ENCODE measurements at regions not wholly inside any gene's neighbourhood (a gene's known extent, or its start where the extent isn't known, plus 50 kb on each side); places are given as distances from the start of the nearest gene placed in this dataset.

DNA sequence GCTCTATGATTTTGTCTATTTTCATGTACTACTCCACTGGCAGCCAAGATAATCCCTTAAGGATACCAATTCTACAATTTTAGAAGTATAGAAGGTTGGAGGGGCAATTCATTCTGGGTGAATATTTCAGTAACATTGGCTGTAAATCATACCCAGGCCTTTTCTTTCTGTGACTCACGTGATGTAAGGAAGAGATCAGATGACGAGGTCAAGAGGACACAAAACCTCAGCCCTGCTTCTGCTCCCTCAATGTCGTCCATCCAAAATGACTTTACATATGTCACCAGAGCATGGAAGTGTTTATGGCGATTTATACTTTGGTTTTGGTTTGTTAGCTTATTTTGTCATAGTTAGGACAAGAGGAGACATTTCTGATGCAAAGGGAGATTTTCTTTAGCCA lies 70.7 kb upstream of the SLC4A4 start:
- Histone ChIP-seq H3K27ac (no peak overlapping the region), H3K4me1 (peaks cover 0 to 36% (median 14%) of the 10 kb centered on the region in 12 donors), H3K27me3 (no peaks in the 10 kb centered on the region), H3K36me3 (no peaks in the 10 kb centered on the region), H3K4me3 (no peak overlapping the region), H3K9me3 (no peaks in the 10 kb centered on the region)
- 40 to 60% (median 52%) methylated on average over 4 of the region's 4 CpGs for WGBS, 4 donors
- no peak for TF ChIP-seq POLR2A (IDR thresholded peaks at IDR 0.05)
- TF ChIP-seq, protein P1, sequence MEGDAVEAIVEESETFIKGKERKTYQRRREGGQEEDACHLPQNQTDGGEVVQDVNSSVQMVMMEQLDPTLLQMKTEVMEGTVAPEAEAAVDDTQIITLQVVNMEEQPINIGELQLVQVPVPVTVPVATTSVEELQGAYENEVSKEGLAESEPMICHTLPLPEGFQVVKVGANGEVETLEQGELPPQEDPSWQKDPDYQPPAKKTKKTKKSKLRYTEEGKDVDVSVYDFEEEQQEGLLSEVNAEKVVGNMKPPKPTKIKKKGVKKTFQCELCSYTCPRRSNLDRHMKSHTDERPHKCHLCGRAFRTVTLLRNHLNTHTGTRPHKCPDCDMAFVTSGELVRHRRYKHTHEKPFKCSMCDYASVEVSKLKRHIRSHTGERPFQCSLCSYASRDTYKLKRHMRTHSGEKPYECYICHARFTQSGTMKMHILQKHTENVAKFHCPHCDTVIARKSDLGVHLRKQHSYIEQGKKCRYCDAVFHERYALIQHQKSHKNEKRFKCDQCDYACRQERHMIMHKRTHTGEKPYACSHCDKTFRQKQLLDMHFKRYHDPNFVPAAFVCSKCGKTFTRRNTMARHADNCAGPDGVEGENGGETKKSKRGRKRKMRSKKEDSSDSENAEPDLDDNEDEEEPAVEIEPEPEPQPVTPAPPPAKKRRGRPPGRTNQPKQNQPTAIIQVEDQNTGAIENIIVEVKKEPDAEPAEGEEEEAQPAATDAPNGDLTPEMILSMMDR (IDR thresholded peaks at IDR 0.05) = no peak
- peak in 1 of 4 donors; percentile 17 for ATAC-seq
- no peak for DNase-seq
- intact Hi-C loops (cut with DNase I) = no loop called here

DNA sequence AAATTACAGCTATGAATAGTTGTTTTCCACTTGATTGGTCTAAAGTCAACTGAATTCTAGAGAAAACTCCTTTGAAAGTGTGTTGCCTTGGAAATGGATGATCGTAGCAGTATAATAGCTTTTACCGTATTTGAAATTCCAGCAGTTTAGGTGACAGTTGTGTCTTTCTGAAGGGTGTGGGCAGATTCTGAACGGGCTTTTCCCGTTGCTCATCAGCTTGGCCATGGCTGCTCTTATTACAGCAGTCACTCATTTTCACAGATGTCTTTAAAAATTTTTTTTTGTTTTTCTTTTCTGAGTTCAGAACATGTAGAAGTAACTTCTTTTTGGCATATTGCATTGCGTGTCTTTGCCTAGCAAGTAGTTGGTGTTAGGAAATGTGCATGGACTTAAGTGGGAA lies 69.6 kb upstream of the SLC4A4 start:
- no peak overlapping the region for H3K27ac ChIP-seq
- whole genome bisulfite sequencing, 4 donors = 86 to 89% (median 87%) methylated on average over 5 of the region's 5 CpGs
- TF ChIP-seq, protein P1 (IDR thresholded peaks at IDR 0.05) = no peak
- no peak for TF ChIP-seq POLR2A (IDR thresholded peaks at IDR 0.05)
- peaks cover 0 to 33% (median 14%) of the 10 kb centered on the region in 12 donors for H3K4me1 ChIP-seq
- no peaks in the 10 kb centered on the region for H3K36me3 ChIP-seq
- H3K27me3 ChIP-seq = no peaks in the 10 kb centered on the region
- DNase-seq (no peak), ATAC-seq (no peak)
- H3K4me3 ChIP-seq = no peak overlapping the region
- H3K9me3 ChIP-seq = no peaks in the 10 kb centered on the region
- intact Hi-C loops (cut with DNase I) = no loop called here

DNA sequence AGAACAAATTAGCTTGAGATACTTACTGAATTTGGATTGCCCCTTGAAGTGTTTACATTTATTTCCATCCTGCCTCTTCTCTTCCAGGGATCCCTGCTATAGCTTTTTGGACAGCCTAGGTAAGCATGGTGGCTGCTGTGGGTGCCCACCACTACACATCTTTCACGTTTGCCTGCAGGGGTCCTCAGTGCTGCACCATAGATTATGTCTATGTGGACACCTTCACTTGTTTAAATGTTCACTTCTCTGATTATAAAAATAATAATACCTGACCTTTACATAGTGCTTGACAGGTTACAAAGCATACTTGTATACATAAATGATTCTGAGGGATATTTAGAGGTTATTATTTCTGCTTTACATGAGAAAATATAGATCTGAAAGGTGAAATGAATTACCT lies 67.9 kb upstream of the SLC4A4 start:
- Histone ChIP-seq H3K27ac (no peak overlapping the region), H3K36me3 (no peaks in the 10 kb centered on the region), H3K4me3 (no peak overlapping the region), H3K4me1 (peaks cover 0 to 44% (median 19%) of the 10 kb centered on the region in 12 donors), H3K27me3 (no peaks in the 10 kb centered on the region), H3K9me3 (no peaks in the 10 kb centered on the region)
- DNase-seq (no peak), ATAC-seq (peak in 2 of 4 donors; percentile 44 to 69)
- TF ChIP-seq POLR2A (IDR thresholded peaks at IDR 0.05) = no peak
- TF ChIP-seq, protein P1 (IDR thresholded peaks at IDR 0.05) = peak in 10 of 12 donors; percentile 11 to 36 (median 26)
- intact Hi-C loops (cut with DNase I) = no loop called here
- WGBS, 4 donors = 24 to 42% (median 34%) methylated on average over 1 of the region's 1 CpG

DNA sequence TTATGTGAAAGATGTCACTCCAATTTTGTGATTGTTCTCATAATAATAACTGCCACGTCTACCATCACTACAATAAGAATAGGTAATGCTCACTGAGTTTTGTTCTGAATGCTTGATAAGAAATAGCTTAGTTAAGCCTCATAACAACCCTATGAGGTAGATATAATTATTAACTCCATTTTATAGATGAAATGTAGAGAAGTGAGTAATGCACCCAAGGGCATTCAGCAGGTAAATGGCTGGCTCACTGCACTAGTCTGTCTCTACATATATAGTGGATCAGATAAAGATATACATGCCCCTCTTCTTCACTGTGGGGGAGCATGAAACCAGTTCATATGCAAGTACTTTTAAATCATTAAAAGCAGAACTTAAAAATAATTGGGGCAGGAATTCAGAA lies 65.8 kb upstream of the SLC4A4 start:
- no peaks in the 10 kb centered on the region for H3K36me3 ChIP-seq
- H3K27me3 ChIP-seq = no peaks in the 10 kb centered on the region
- no peak overlapping the region for H3K27ac ChIP-seq
- no peak overlapping the region for H3K4me3 ChIP-seq
- ATAC-seq (no peak), DNase-seq (no peak)
- TF ChIP-seq POLR2A (IDR thresholded peaks at IDR 0.05) = no peak
- TF ChIP-seq, protein P1 (IDR thresholded peaks at IDR 0.05) = no peak
- H3K9me3 ChIP-seq = no peaks in the 10 kb centered on the region
- peaks cover 0 to 28% (median 9%) of the 10 kb centered on the region in 12 donors for H3K4me1 ChIP-seq
- intact Hi-C loops (cut with DNase I) = no loop called here
- 87 to 96% (median 89%) methylated on average over 1 of the region's 1 CpG for WGBS, 4 donors
